GM21447 (cell line): ENCODE measurements at regions not wholly inside any gene's neighbourhood (a gene's known extent, or its start where the extent isn't known, plus 50 kb on each side); places are given as distances from the start of the nearest gene placed in this dataset.

Experiments used
- ATAC-seq: cut with Tn5 transposase; IDR thresholded peaks from one replicate; pipeline ENCODE4 v1.9.1; 2021; ENCODE audit not compliant: unreplicated experiment

- no peak for ATAC-seq
Observed at GRCh38 chr1:184919892-184920291, 54.4 kb downstream of the NIBAN1 start.

DNA sequence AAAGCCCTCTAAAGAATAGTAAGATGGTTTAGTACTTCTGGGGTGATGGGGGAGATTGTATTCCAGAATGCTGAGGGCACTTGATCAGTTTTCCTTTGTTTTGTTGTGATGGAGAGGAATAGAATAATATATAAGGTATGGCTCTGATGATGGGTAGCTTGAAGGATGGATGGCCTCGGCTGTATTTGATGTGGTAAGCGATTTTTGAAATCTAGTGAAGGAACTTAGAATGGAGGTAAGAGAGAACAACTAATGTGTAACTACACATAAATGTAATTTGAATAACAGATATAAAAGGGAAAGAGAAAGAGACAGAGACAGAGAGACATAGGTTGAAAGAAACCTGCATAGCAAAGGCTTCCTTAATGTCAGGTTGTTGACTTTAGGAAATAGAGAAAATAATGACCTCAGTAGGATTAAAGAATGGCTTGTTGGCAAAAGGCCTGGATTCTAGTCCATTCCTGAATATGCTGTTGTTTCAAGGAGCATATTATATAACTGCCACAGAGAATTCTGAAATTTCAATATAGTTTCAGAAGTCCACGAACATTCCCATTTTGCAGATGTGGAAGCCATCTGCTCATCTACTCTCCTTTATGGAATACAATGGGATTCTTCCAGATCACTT lies 58.7 kb downstream of the NIBAN1 start:
- no peak for ATAC-seq

GRCh38 chr1:184914149-184914548 lies 60.2 kb downstream of the NIBAN1 start:
- ATAC-seq = no peak

DNA sequence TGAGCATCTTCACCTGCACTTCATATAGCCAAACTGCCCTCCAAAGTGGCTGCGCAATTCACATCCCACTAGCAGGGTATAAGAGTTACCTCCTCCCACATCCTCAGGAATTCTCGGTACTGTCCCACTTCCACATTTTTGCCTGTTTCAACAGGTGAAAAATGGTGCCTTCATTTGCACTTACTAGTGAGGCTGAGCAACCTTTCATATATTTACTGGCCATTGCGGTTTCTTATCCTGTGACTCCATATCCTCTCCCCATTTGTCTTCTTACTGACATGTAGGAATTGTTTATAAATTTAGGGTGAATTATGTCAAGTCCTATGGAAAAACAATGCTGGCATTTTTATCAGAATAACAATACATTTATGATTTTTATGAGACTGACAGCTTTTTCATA lies 61.9 kb downstream of the NIBAN1 start:
- ATAC-seq = no peak

DNA sequence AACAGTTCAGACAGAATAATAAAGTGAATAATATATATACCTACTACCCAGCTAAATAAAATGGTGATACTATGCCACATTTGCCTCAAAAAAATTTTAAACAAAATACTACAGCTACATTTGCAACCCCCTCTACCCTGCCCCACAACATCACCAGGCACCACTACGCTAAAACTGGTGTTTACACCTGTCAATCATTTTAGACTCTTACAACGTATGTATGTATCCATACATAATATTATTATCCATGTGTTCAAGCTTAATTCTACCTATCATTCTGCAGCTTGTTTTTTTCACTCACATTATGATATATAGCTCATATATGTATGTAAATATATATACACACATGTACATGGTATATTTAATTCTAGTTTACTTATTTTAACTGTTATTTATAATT lies 62.5 kb downstream of the NIBAN1 start:
- no peak for ATAC-seq

DNA sequence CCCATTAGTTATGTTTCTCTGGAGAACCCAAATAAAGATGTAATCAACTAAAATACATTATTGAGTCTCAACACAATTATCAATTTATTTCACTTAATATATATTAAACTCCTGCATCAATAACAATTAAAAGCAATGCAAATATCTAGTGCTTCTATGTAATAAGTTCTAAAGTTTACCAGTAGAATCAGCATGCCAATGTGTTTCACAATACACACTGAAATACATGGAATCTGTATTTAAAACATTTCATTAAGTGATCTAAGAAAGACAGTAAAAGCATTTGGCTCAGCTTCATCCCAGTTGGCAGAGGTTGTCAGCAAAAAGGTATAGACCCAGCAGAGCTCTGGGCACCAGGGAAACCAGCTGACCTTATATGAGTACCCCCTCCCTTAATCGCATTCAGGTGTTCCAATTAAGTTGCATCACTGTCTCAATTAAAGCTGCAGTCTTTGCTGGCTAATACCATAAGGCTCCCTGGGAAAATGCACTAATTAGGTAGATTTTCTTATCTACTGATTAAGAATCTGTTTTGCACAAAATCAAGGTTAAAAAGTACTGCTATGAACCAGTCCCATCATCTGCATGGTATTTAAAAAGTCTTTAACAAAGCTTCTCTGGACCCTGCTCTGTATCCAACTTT lies 63.1 kb downstream of the NIBAN1 start:
- ATAC-seq = no peak

GRCh38 chr1:184910691-184911091 lies 63.6 kb downstream of the NIBAN1 start:
- ATAC-seq = no peak

- ATAC-seq = no peak
Observed at GRCh38 chr1:184910005-184910404, 64.3 kb downstream of the NIBAN1 start.

GRCh38 chr1:184909019-184909418 lies 65.3 kb downstream of the NIBAN1 start:
- ATAC-seq = no peak

- no peak for ATAC-seq
Observed at GRCh38 chr1:184908506-184908905, 65.8 kb downstream of the NIBAN1 start.

- ATAC-seq = no peak
Observed at GRCh38 chr1:184907500-184907899, 66.8 kb downstream of the NIBAN1 start.

DNA sequence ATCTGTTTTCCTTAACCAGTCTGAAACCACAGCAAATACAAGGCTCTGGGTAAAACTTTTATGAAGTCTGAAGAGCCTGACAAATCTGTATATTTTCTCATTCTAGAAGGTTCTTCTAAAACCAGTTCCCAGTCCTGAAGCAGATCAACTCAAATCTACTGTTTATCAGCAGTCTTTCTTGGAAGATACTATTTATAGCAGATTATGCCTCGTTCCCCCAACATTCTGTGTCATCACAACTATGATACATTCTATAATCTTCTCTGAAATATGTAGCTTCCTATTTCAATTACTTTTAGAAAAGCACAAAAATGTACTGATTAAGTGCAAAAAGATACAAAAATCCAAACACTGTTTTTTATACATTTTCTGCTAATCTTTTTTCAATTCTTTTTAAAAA lies 67.5 kb downstream of the NIBAN1 start:
- no peak for ATAC-seq

DNA sequence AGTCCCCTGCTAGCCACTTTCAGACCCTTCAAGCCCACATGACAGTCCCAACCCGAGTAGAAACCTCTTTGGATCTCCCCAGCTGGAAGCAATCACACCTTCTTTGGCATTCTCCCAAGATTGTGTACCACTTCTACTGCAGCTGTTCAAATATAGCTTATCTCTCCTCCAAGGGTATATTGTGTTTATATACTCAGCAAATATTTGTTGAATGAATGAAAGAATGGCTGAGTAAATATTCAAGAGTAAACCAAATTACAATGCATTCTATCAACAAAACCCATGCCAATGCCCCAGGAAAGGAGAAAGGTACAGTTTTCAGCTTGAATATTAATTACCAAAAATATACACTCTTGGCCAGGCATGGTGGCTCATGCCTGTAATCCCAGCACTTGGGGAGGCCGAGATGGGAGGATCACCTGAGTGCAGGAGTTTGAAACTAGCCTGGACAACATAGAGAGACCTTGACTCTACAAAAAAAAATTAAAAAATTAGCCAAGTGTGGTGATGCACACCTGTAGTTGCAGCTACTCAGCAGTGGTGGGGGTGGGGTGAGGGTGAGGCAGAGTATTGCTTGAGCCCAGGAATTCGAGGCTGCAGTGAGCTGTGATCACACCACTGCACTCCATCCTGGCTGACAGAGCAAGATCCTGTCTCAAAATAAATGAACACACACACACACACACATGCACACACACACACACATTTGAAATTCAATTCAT lies 68.5 kb downstream of the NIBAN1 start:
- ATAC-seq = no peak

- no peak for ATAC-seq
Observed at GRCh38 chr1:184903111-184903692, 71.1 kb downstream of the NIBAN1 start.

DNA sequence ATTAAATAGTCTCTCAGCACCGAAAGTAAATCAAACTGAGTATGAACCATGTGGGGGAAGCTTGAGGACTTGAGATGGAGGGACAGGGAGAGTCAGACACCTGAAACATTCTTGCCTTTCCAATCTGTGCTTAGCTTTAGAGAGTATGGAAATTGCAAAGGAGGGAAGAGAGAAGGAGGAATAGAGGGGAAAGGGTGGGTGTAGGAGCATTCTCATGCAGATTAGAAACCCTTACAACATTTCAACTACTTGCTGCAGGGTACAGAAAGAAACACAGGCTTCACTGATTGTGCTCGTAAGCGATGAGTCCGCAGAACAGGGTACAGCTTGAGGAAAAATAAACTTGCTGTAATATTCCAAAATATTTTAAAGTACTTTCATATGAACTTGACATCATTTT lies 73.8 kb downstream of the NIBAN1 start:
- ATAC-seq = no peak

DNA sequence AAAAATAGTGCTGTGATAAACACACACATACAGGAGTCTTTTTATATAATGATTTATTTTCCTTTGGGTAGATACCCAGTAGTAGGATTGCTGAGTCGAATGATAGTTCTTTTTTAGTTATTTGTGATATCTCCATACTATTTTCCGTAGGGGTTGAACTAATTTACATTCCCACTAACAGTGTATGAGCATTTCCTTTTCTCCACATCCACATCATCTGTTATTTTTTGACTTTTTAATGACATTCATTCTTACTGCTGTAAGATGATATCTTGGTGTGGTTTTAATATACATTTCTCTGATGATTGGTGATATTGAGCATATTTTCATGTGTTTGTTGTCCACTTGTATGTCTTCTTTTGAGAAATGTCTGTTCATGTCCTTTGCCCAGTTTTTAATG lies 78.3 kb downstream of the NIBAN1 start:
- no peak for ATAC-seq

- no peak for ATAC-seq
Observed at GRCh38 chr1:184895086-184895485, 79.2 kb downstream of the NIBAN1 start.

- no peak for ATAC-seq
Observed at GRCh38 chr1:184893695-184894094, 80.6 kb downstream of the NIBAN1 start.

DNA sequence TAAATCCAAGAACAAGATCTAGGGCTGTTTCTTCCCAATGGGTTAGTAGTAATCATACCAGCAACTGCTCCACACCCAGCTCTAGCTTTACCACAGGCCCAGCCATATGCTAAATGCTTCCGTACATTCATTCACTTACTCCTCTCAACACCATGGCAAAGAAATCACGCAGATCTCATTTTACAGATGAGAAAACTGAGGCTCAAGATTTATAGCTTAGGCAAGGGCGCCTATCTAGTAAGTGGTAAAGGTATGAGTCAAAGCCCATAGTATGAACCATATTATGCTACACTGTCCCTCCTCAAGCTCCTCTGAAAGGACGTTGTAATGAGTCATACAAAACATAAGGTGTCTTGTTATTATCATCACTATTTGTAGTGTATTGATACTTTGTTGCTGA lies 82.2 kb downstream of the NIBAN1 start:
- peak; percentile 74 for ATAC-seq

- ATAC-seq = no peak
Observed at GRCh38 chr1:184891440-184891839, 82.9 kb downstream of the NIBAN1 start.

DNA sequence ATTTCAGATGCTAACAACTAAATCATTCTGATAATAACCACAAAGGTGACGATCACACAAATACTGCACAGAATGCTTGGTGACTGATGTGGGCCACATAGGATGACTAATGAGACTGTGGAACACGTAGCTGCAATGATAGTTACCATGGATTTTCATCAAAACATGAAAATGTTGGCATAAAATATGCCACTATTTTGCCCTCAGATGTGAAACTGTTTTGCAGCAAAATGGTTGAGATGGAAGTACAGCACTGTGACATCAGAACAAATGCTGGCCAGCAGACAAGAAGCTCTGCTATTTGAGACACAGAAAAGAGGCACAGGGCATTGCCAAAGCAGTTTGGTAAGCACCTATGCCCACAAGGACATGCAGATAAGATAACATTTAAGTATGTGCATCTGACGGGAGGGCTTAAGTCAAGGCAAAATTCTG lies 83.8 kb downstream of the NIBAN1 start:
- ATAC-seq = no peak

DNA sequence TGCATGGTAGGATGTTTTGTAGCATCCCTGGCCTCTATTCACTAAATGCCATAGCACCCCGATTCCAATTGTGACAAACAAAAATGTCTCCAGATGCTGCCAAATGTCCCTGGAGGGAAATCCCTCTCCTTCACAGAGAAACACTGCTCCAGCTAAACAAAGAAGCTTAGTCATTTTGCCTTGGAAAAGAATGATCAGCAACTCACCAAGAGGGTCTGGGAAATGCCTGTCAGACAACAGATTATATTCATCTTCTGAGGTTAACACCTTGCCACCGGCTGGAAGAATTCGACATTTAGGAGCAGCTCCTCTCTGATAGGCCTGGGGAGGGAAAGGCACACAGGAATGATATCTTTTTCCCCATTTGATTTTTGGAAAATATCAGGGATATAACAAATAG lies 84.4 kb downstream of the NIBAN1 start:
- ATAC-seq = no peak
